Trophoblast cell (in vitro differentiated cells and primary cell): ENCODE measurements at regions not wholly inside any gene's neighbourhood (a gene's known extent, or its start where the extent isn't known, plus 50 kb on each side); places are given as distances from the start of the nearest gene placed in this dataset.
"Not testable (repeated sequence)": the region's sequence is repeated elsewhere in the genome, so short reads cannot be mapped to it uniquely, and the experiment has no call there.

Source experiments
- DNase-seq, 2 donors: peaks; one replicate each; pipeline ENCODE4 v3.0.0-alpha.2; 2016
- H2AFZ ChIP-seq: 2 replicates; pipeline ENCODE4 v1.6.1; 2013; ENCODE audit warnings: low read length, moderate library complexity, mild to moderate bottlenecking; ENCODE audit not compliant: insufficient read depth, poor library complexity
- H2AK5ac ChIP-seq: 2 replicates; pipeline ENCODE4 v1.6.1; 2013; ENCODE audit warnings: mild to moderate bottlenecking, low read length
- H2BK120ac ChIP-seq: 2 replicates; pipeline ENCODE4 v1.6.1; 2013; ENCODE audit warnings: low read length, mild to moderate bottlenecking, moderate library complexity; ENCODE audit not compliant: insufficient read depth, poor library complexity
- H2BK12ac ChIP-seq: 2 replicates; pipeline ENCODE4 v1.6.1; 2013; ENCODE audit warnings: mild to moderate bottlenecking, low read length, moderate library complexity
- H2BK5ac ChIP-seq: 2 replicates; pipeline ENCODE4 v1.6.1; 2013; ENCODE audit warnings: low read length, low read depth, moderate library complexity, mild to moderate bottlenecking; ENCODE audit not compliant: poor library complexity
- H3K14ac ChIP-seq: 2 replicates; pipeline ENCODE4 v1.6.1; 2013; ENCODE audit warnings: mild to moderate bottlenecking, low read length
- H3K18ac ChIP-seq: 2 replicates; pipeline ENCODE4 v1.6.1; 2013; ENCODE audit warnings: mild to moderate bottlenecking, low read length
- H3K23ac ChIP-seq: 2 replicates; pipeline ENCODE4 v1.6.1; 2013; ENCODE audit warnings: low read length
- H3K27ac ChIP-seq: 2 replicates; pipeline ENCODE4 v1.5.1; 2013; ENCODE audit warnings: low read depth, mild to moderate bottlenecking, inconsistent platforms, low read length, moderate library complexity
- H3K27me3 ChIP-seq: 2 replicates; pipeline ENCODE4 v1.6.1; 2013; ENCODE audit warnings: inconsistent platforms, mild to moderate bottlenecking, low read length, moderate library complexity; ENCODE audit not compliant: insufficient read depth
- H3K36me3 ChIP-seq, 2 experiments: 1 replicate in 1 of 2; 2 replicates in 1 of 2; pipeline ENCODE4 v1.6.1; 2013; ENCODE audit warnings: low read length in 2 of 2, mild to moderate bottlenecking in 2 of 2, moderate library complexity in 1 of 2; ENCODE audit not compliant: insufficient read depth in 2 of 2, control insufficient read depth in 1 of 2
- H3K4ac ChIP-seq: 2 replicates; pipeline ENCODE4 v1.6.1; 2013; ENCODE audit warnings: low read depth, mild to moderate bottlenecking, low read length, moderate library complexity
- H3K4me1 ChIP-seq, 2 experiments: 1 replicate in 1 of 2; 2 replicates in 1 of 2; pipeline ENCODE4 v1.6.1; 2013; ENCODE audit warnings: low read length in 2 of 2, mild to moderate bottlenecking in 2 of 2, moderate library complexity in 1 of 2; ENCODE audit not compliant: insufficient read depth in 2 of 2, control insufficient read depth in 1 of 2
- H3K4me2 ChIP-seq: 2 replicates; pipeline ENCODE4 v1.6.1; 2013; ENCODE audit warnings: inconsistent platforms, mild to moderate bottlenecking, low read length, moderate library complexity
- H3K4me3 ChIP-seq: 2 replicates; pipeline ENCODE4 v1.5.1; 2013; ENCODE audit warnings: mild to moderate bottlenecking, low read depth, low read length, inconsistent platforms
- H3K79me1 ChIP-seq: one replicate; pipeline ENCODE4 v1.6.1; 2013; ENCODE audit warnings: low read length
- H3K79me2 ChIP-seq: 2 replicates; pipeline ENCODE4 v1.6.1; 2013; ENCODE audit warnings: low read length, mild to moderate bottlenecking; ENCODE audit not compliant: control insufficient read depth, insufficient read depth, poor library complexity
- H3K9ac ChIP-seq: 2 replicates; pipeline ENCODE4 v1.6.1; 2013; ENCODE audit warnings: mild to moderate bottlenecking, low read length
- H3K9me3 ChIP-seq: 2 replicates; pipeline ENCODE4 v1.6.1; 2013; ENCODE audit warnings: low read depth, mild to moderate bottlenecking, control low read depth, inconsistent platforms, low read length; ENCODE audit not compliant: insufficient read depth
- H4K12ac ChIP-seq: 2 replicates; pipeline ENCODE4 v1.6.1; 2013; ENCODE audit warnings: low read depth, mild to moderate bottlenecking, low read length, moderate library complexity
- H4K8ac ChIP-seq: 2 replicates; pipeline ENCODE4 v1.6.1; 2013; ENCODE audit warnings: low read depth, mild to moderate bottlenecking, low read length, moderate library complexity
- H4K91ac ChIP-seq: one replicate; pipeline ENCODE4 v1.6.1; 2013; ENCODE audit warnings: low read depth, mild to moderate bottlenecking, low read length, moderate library complexity
- WGBS: extraction: QIAGEN DNeasy Blood & Tissue Kit; methylation state at CpG from one replicate; pipeline ENCODE4 v1.1.7; 2013; ENCODE audit warnings: missing lambda C conversion rate; ENCODE audit not compliant: insufficient read length, insufficient coverage; ENCODE audit errors: extremely low coverage; 5-methylcytosine and 5-hydroxymethylcytosine counted together

GRCh38 chr4:128758314-128758922 lies 51.1 kb upstream of the JADE1 start:
- no peaks in the 10 kb centered on the region for H3K9me3 ChIP-seq
- H3K18ac ChIP-seq: no peak overlapping the region
- H3K4me2 ChIP-seq: no peak overlapping the region
- H2BK120ac ChIP-seq: no peak overlapping the region
- no peak overlapping the region for H4K12ac ChIP-seq
- H3K27me3 ChIP-seq: no peaks in the 10 kb centered on the region
- no peak overlapping the region for H4K8ac ChIP-seq
- no peak overlapping the region for H3K23ac ChIP-seq
- H2AK5ac ChIP-seq: no peak overlapping the region
- no peak overlapping the region for H3K9ac ChIP-seq
- H3K79me2 ChIP-seq: no peaks in the 10 kb centered on the region
- H3K36me3 ChIP-seq: no peaks in the 10 kb centered on the region
- no peak overlapping the region for H2BK12ac ChIP-seq
- no peak overlapping the region for H3K27ac ChIP-seq
- H2AFZ ChIP-seq: no peak overlapping the region
- H3K79me1 ChIP-seq: no peaks in the 10 kb centered on the region
- peaks cover 0 to 4% of the 10 kb centered on the region in 2 experiments for H3K4me1 ChIP-seq
- no peak overlapping the region for H3K4me3 ChIP-seq
- H3K14ac ChIP-seq: no peak overlapping the region
- H2BK5ac ChIP-seq: no peak overlapping the region
- no CpG with 5 or more reads among the region's 2 CpGs for WGBS
- DNase-seq: no peak
- H3K4ac ChIP-seq: no peak overlapping the region
- no peak overlapping the region for H4K91ac ChIP-seq

DNA sequence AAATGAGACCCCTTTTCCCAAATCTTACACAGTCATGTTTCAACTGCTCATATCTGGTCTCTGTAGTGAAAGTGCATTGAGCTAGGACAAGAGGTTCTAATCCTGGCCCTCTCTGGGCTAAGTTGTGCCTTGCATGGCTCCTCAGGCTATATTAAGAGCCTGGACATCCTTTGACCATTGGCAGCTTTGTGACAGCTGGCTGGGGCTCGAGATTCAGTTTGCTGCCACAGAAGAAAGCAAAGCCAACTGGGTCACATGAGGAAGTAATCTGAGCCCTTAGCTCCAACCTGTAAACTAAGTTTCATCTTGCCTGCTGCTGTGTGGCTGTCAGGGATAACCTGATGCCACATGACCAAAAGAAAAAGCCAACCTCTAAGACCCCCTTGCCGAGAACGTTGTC lies 51.8 kb upstream of the JADE1 start:
- Histone ChIP-seq H2BK5ac (no peak overlapping the region), H2BK120ac (no peak overlapping the region), H3K9me3 (no peaks in the 10 kb centered on the region), H3K27ac (no peak overlapping the region), H3K4me1 (peaks cover 0 to 4% of the 10 kb centered on the region in 2 experiments), H2AFZ (no peak overlapping the region), H3K18ac (no peak overlapping the region), H3K9ac (no peak overlapping the region), H3K79me2 (no peaks in the 10 kb centered on the region), H3K4me3 (no peak overlapping the region), H3K14ac (no peak overlapping the region), H4K12ac (no peak overlapping the region), H2AK5ac (no peak overlapping the region), H3K4me2 (no peak overlapping the region), H4K91ac (no peak overlapping the region), H3K79me1 (no peaks in the 10 kb centered on the region), H4K8ac (no peak overlapping the region), H3K23ac (no peak overlapping the region), H2BK12ac (no peak overlapping the region), H3K36me3 (no peaks in the 10 kb centered on the region), H3K4ac (no peak overlapping the region), H3K27me3 (no peaks in the 10 kb centered on the region)
- no peak for DNase-seq
- no CpG with 5 or more reads among the region's 3 CpGs for WGBS

GRCh38 chr4:128751354-128751753 lies 58.1 kb upstream of the JADE1 start:
- no peak overlapping the region for H2BK5ac ChIP-seq
- no peak overlapping the region for H3K4me2 ChIP-seq
- H2AK5ac ChIP-seq: no peak overlapping the region
- H3K79me1 ChIP-seq: no peaks in the 10 kb centered on the region
- DNase-seq: peak; percentile 30 to 80
- H3K4me1 ChIP-seq: peaks cover 0 to 3% of the 10 kb centered on the region in 2 experiments
- no peak overlapping the region for H3K4ac ChIP-seq
- H3K18ac ChIP-seq: no peak overlapping the region
- no peak overlapping the region for H3K9ac ChIP-seq
- no peak overlapping the region for H3K14ac ChIP-seq
- no CpG with 5 or more reads among the region's 4 CpGs for whole genome bisulfite sequencing
- H3K36me3 ChIP-seq: no peaks in the 10 kb centered on the region
- H3K23ac ChIP-seq: no peak overlapping the region
- H4K91ac ChIP-seq: no peak overlapping the region
- H4K8ac ChIP-seq: no peak overlapping the region
- H4K12ac ChIP-seq: peak overlapping the region; percentile 62
- no peaks in the 10 kb centered on the region for H3K79me2 ChIP-seq
- H2BK120ac ChIP-seq: no peak overlapping the region
- H3K27ac ChIP-seq: no peak overlapping the region
- H2AFZ ChIP-seq: no peak overlapping the region
- no peak overlapping the region for H2BK12ac ChIP-seq
- no peaks in the 10 kb centered on the region for H3K9me3 ChIP-seq
- no peaks in the 10 kb centered on the region for H3K27me3 ChIP-seq
- no peak overlapping the region for H3K4me3 ChIP-seq

DNA sequence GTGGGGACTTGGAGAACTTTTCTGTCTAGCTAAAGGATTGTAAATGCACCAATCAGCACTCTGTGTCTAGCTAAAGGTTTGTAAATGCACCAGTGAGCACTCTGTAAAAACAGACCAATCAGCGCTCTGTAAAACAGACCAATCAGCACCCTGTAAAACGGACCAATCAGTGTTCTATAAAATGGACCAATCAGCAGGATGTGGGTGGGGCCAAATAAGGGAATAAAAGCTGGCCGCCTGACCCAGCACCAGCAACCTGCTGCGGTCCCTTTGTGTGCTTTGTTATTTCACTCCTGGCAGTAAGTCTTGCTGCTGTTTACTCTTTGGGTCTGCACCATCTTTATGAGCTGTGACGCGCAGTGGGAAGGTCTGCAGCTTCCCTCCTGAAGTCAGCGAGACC lies 67.8 kb upstream of the JADE1 start:
- H3K18ac ChIP-seq, H2BK120ac ChIP-seq, H3K27me3 ChIP-seq, H3K4ac ChIP-seq, H4K12ac ChIP-seq, H3K23ac ChIP-seq, H3K4me2 ChIP-seq, H2AK5ac ChIP-seq, H3K79me1 ChIP-seq, H2BK5ac ChIP-seq, H4K91ac ChIP-seq, H4K8ac ChIP-seq, H2AFZ ChIP-seq, H3K9ac ChIP-seq, H3K27ac ChIP-seq, H2BK12ac ChIP-seq, H3K79me2 ChIP-seq, H3K4me1 ChIP-seq, DNase-seq, H3K4me3 ChIP-seq, H3K14ac ChIP-seq, H3K36me3 ChIP-seq, H3K9me3 ChIP-seq: not testable (repeated sequence)
- WGBS: no CpG with 5 or more reads among the region's 7 CpGs
